Kidney tubule cell (primary cell): ENCODE measurements at regions not wholly inside any gene's neighbourhood (a gene's known extent, or its start where the extent isn't known, plus 50 kb on each side); places are given as distances from the start of the nearest gene placed in this dataset.
"Not testable (repeated sequence)": the region's sequence is repeated elsewhere in the genome, so short reads cannot be mapped to it uniquely, and the experiment has no call there.

ENCODE experiments used
- DNase-seq: peaks from one replicate; pipeline ENCODE4 v3.0.0-alpha.2; 2018; ENCODE audit warnings: low spot score

DNA sequence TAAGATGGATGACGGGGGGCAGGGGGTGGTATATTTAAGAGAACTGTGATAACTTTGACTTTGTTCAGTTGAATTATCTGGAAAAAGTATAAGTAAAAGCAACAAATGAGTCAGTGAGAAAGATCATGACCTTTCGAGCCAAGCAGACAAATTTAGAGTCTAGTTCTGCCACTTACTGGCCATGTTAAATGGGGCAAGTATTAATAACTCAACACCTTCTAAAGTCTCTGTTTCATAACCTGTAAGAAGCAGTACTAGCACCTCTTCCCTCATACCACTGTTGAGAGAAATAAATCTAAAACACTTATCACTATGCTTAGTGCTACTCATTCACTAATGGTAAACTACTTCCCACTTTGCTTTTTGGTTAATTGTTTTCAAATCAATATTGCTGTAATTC is 604.4 kb upstream of the LRRN3 start:
- no peak for DNase-seq

DNA sequence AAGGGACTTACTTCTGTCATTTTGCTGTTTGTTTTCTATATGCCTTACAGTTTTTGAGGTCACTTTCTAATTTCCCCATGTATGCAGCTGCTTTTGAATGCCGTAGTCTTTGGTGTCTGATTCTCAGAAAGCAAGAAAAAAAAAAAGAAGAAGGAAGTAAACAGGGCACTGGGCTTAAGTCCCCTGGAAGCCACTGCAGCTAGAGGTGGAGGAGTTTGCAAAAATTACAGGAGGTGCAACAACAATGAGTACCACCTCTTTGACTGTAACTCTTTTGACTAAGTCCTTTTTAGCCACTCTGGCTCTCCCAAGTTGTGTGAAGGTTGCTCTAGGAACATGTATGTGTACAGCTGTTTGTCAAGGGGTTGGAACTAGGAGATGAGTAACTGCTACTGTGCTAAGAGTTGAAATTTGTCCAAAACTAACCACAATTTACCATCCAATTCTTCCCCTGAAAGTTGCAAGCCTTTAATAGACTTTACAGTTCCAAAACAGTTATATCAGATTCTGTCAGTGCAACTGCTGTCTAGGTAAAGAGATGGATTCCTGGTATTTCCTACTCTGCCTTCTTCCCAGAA is 588.0 kb upstream of the LRRN3 start:
- no peak for DNase-seq

DNA sequence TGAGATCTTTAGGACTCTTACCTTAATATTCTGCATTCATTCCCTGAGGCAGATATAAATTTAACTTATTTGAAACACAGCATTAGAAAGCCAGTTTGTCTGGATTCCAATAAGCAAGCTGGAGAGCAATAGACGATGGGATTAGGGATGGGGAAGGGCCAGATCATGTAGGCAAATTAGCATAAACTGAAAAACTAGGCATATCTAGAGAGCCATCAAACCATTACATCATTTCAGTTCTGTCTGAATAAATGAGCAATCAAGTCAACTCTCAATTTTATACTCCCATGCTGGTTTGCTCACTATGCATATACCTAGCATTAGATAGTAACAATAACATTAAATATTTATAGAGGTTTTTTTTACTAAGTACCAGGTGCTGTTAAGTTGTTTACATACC is 583.6 kb upstream of the LRRN3 start:
- DNase-seq: no peak

DNA sequence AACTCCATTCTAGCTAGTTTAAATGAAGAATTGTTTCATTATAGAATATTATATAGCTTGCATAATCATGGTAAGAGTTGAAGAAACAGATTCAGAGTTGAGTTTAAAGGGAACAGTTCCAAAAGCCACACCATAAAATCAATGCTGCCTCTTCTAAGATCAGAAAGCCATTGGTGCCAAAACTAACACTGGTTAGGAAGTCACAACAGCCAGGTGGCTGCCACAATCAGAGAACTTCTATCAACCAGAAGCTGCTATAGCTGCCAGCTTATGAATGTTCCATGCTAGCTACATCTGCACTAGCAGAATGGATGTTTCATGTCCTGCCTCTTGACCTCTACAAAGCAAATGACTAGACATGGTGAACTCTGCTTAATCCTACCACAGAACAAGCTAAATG is 583.1 kb upstream of the LRRN3 start:
- DNase-seq: no peak

DNA sequence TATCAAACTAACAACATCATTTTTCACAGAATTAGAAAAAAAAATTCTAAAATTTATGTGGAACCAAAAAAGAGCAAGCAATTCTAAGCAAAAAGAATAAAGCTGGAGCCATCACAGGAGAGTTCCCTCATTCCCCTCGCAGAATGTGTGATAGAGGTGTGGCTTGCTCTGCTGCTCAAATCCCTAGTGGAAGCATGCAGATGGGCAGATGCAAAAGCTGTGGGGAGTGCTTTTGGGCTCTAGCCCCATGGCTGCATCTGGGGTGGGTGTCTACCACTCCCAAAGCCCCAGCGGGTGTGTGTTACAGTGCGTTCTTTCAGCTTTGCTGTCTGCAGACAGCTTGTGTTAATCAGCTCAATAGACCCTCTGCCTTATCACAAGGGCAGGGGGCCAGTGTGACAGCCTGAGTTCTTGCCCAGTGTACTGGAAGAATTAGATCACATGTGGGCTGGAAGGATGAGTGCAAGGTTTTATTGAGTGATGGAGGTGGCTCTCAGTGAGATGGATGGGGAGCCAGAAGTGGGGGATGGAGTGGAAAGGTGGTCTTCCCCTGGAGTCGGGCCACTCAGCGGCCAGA is 575.9 kb upstream of the LRRN3 start:
- DNase-seq: not testable (repeated sequence)

DNA sequence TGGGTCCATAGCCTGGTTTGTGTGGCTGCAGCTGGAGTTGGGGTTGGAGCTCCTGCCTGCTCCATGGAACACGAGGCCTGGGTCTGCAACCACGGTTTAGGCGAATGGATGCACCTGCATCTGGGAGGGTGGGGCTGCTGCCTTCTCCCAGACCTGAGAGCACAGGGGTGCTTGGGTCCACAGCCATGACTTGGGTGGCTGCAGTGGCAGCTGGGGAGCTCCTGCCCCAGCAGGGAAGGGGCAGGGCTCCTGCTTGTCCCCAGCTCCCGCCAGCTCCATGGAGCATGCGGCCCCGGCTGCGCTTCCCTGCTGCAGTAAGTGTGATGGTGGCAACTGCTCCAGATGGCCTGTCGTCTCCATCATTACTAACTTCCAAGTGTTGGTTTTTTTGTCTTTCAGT is 571.1 kb upstream of the LRRN3 start:
- no peak for DNase-seq

DNA sequence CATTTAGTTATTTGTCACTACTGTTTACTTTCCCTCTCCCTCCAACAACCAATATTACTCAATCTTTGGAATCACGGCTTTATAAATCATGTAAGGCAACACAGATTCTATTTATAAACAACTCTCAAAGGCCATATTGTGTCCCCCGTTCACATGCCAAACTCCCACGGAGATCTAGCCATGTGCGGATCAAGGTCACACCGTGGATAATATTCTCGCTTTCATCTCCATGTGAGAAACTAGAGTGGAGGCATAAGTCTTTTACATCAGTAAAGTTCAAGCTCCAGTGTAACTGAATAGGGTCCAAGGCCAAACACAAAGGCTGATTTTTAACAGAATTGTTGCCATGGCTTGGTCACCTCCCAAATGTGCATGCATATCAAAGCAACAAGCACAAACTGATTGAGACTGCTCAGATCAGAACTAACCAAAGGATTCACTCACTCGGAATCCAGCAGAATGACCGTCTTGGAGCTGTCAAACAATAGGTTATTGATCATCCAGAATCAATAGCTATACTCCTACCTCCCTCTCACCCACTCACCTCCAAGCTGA is 569.5 kb upstream of the LRRN3 start:
- DNase-seq: no peak

DNA sequence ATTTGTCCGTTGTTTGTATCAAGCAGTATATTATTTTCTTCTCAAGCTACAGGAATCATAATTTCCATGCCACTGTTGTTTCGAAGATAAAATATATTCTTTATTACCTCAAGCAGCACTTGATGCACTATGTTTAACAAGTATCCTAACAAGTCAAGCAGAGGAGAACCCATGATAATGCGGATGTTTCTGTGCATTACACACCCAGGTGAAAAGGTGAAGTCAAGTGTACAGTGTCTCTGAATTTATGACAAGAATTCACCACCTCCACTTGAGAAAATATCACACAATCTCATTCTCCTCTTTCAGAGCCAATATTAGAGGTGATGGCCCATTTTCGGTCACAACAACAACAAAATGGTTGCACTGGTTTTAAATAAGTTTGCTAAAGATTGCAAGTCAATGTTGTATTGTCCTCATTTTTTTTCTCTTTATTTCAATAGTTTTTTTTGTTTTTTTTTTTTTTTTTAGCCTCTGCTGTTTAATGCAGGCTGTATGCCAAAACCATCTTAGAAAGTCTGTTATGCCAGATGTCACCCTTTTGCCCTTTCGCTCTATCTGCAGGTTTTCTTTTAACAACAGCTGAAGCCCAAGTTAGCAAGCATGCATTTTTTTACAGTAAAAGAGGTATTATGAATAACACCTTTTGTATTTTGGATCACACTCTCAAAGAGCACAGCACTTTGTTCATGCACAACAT is 568.7 kb upstream of the LRRN3 start:
- DNase-seq: no peak

DNA sequence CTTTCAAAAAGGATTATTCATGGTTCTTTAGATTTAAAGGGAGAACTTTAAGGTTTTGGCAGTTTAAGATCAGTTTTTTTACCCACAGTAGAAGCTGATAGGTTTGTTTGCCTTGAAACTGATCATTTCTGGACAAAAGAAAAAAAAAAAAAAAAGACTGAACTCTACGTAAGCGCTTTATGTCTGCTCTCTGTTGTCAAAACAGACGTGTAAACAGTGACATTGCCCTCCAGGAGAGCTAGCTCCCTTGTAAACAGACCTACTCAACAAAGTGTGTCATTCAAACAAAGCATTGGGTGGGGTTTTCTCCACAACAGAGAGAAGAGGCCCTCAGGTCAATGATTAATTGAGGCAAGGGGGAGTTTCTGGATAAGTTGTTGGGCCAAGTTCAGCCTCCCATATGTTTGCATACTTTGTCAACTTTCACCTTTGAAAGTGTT is 568.1 kb upstream of the LRRN3 start:
- peak; percentile 77 for DNase-seq

DNA sequence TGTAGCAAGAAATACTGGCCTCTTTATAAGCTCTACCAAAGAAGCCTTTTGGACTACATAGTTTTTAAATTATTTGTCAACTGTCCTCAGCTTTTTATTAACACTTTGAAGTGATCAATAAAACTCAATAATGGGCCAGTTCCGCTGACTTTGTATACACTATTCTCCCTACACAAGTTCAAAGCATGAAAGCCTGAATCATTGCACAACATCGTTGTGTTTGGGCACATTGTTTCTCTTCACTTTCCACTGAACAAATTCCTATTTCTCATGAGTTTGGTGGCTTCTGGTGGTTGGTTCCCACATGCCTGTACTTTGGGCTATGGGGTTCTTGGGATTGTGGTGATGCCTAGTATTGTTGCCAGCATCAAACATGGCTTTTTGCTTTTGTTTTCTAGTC is 561.8 kb upstream of the LRRN3 start:
- no peak for DNase-seq

DNA sequence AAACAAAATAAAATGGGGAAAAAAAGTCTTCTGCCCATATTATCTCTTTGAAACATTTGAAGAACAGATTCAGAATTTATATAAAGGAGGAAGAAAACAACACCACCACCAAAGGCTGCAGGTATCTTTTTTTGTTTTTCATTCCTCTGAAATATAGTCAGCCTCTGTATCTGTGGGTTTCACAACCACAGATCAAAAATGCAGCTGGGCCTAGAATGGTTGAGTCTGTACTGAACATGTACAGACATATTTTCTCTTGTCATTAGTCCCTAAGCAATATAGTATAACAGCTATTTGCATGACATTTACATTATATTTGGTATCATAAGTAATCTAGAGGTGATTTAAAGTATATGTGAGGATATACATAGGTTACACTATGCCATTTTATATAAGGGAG is 559.7 kb upstream of the LRRN3 start:
- DNase-seq: no peak

DNA sequence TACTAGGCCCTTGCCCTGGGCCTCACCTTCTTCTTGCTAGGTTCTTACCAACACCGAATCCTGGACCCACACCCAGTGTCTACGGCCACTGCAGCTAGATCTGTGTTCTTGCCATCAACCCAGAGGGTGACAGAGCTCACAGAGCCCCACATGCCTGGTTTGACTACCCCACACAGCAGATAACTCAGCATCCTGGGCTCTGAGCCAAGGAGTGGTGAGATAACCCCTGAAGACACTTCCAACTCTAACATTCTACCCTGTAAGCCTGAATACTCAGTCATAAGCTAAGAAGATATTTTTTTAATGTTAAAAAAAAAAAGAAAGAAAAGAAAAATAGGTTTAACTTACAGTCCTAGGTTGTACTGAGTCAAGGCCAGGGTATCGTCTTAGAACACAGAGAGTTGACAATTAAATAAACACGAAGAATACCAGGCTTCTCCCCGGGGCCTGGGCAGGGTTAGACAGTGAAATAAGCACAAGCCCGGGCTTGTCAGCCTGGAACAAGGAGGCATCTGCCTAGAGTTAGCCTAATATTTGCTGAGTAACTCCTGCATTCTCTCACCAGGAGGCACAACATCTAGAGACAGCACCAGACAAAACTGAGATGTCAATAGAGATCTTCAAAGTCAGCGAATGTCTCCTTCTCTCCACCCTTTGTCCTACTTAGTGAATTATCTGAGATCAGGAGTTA is 556.5 kb upstream of the LRRN3 start:
- peak; percentile 48 for DNase-seq

DNA sequence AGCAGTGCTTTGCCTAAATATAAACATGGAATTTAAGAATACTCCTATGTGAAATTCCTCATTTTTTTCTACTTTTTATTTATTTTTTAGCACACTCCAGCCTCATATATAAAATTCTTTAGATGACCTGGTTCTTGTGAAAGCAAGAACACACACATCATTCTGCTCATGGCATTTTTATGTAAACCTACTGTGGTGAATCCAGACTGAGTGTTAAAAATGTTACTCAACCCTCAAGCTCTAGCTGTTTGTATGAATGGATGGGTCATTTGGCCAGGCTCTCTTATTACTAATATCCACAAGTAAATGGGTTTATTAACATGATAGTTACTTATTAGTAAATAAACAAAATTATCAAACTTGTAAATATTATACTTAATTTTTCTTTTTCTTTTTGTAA is 551.7 kb upstream of the LRRN3 start:
- DNase-seq: no peak

DNA sequence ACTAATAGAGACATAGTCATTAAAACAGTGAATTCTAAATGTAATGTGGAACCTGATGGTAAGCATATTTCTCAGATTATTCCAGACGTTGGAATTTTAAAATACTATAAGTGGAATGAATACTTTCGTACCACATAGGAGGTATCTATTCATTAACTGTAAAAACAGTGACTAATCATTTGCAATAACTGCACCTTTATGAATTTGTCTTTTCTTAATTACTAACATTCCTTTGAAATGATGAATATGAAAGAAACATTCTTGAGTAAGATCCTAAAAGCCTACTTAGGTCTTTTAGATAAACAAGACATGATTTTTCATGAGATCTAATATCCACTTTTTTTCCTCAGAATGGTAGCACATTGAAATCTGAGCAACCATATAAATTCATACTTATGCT is 549.0 kb upstream of the LRRN3 start:
- DNase-seq: peak; percentile 7

DNA sequence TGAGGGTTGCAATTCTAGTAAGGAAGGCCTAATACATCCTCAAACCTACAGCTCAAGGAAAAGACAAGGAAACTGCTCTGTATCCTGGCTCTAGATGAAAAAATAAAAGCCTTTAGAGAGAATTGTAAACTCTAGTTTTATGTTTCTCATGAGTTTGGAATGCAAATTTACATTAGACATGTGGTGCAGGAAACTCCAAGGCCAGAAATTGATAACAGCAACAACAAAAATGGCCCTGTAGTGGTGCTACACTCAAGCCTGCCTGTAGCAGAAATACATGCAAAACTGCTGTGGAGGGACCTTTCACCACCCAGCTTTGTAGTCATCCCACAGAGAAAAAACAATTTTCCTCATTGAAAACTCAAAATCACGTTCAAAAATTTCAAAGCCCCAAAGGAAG is 546.7 kb upstream of the LRRN3 start:
- no peak for DNase-seq

DNA sequence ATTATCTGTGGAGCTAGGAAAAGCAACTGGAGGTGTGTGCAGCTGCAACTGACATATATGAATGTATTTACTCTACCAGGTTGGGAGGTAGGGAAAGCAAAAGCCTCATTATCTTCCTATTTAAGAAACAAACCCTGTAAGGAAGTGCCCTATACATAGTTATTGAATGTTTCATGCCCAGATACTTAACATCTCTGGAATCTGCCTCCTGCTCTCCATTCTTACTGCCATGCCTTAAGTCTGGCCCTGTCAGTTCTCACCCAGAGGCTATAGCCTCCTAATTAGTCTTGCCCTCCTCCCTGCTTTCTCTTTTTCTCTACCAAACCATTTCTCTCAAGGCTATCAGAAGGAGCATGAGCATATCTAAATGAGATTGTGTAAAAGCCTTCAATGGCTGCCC is 542.6 kb upstream of the LRRN3 start:
- DNase-seq: no peak

DNA sequence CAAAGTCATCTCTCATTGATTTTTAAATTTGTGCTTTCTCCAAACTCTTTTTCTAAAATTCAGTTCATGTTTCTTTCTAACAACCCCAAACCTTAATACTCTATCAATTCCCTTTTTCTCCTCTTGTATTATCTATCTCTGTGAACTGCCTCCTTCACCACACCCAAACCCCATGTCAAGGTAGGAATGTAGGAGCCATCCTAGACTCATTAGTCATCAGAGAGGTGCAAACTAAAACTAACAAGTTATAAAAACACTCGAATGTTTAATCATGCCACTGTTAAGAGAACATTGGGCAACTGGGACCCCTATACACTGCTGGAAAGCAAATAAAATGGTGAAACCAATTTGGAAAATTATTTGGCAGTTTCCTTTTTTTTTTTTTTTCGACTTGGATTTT is 533.8 kb upstream of the LRRN3 start:
- DNase-seq: no peak

DNA sequence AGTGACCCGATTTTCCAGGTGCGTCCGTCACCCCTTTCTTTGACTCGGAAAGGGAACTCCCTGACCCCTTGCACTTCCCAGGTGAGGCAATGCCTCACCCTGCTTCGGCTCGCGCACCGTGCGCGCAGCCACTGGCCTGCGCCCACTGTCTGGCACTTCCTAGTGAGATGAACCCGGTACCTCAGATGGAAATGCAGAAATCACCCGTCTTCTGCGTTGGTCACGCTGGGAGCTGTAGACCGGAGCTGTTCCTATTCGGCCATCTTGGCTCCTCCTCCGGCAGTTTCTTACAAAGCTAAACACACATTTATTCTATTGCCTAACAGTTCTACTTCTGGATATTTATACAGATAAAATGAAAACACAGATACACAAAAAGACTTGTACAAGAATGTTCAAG is 527.6 kb upstream of the LRRN3 start:
- DNase-seq: not testable (repeated sequence)

DNA sequence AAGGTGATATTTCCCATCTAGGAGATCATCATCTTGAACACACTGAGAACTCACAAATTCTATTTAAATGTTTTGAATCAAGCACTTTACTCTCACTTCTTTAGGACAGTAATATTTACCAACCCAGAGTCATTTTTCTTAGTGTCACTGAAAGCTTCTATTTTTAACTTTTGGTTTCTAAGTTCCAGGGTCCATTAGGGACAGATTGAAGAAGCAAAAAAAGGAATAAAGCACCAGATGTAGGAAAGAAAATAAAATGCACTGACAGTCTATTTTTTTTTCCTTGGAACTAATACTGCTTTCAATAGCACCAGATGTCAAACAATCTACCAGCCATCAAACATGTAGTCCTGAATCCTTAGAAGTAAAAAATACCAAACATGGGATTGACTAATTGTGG is 526.7 kb upstream of the LRRN3 start:
- DNase-seq: no peak

DNA sequence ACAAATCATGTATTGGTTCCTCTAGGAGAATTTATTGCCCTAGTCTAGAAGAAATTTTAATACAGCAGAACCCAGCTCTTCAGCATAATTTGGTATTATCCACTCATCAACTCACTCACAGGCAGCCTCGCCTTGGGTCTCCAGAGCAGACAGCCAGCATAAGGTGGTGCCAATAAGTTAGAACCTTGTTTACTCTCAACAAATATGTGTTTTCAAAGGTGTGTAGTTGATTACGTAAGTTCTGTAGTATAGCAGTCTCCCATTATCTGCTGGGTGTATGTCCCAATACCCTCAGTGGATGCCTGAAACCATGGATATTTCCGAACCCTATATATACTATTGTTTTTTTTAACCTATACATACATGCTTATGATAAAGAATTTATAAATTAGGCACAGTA is 522.5 kb upstream of the LRRN3 start:
- no peak for DNase-seq

DNA sequence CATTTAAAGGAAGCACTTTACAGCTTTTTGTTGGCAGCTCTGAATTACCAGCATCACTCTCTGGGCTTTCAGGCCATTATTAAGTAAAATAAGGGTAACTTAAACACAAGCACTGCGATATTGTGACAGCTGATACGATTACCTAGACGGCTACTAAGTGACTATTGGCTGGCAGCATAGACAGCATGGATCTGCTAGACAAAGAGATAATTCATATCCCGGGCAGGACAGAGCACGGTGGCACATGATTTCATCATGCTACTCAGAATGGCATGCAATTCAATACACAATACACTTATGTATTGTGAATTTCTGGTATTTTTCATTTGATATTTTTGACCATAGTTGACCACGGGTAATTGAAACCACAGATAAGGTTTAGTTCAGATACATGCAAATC is 522.0 kb upstream of the LRRN3 start:
- no peak for DNase-seq

DNA sequence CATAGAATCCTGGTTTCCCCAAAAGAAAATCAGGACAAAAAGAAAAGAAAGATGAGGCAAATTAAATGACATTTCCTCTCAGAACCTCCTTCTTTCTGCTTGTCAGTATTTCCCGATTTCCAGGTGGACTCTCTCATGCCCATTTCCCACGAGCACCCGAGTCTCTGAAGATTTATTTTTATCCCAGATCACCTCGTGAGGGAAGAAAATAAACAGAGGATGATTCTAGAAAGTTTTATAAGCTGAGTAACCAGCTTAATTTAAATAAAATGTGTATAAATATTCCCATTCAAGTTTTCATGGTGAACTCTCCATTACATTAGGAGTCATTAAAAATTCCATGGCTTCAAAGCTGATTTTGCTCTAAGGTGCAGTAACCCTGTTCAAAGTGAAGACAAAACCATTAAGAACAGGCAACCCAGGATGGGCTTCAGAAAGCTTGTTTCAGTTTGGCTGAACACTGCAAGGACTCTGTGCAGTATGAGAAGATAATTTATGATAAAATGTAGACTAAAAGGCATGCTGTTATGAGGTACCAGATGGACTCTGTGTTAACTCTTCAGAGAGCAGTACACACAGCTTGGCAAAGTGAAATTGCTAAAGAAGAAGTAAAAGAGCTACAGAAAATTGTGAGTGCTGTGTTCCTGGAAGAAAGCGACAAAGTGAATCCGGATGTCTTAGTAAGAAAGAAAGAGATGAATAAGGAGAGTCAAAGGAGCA is 521.3 kb upstream of the LRRN3 start:
- no peak for DNase-seq
